GM21786 (cell line): ENCODE measurements at regions not wholly inside any gene's neighbourhood (a gene's known extent, or its start where the extent isn't known, plus 50 kb on each side); places are given as distances from the start of the nearest gene placed in this dataset.
"Not testable (repeated sequence)": the region's sequence is repeated elsewhere in the genome, so short reads cannot be mapped to it uniquely, and the experiment has no call there.

Experiments
- ATAC-seq: cut with Tn5 transposase; IDR thresholded peaks from one replicate; pipeline ENCODE4 v1.9.1; 2021; ENCODE audit not compliant: unreplicated experiment

- ATAC-seq: no peak
Observed at GRCh38 chr7:138214926-138215325, 138.7 kb downstream of the AKR1D1 start.

GRCh38 chr7:138220321-138220720 lies 144.1 kb downstream of the AKR1D1 start:
- ATAC-seq: not testable (repeated sequence)

GRCh38 chr7:138221388-138221787 lies 145.1 kb downstream of the AKR1D1 start:
- ATAC-seq: not testable (repeated sequence)

- ATAC-seq: no peak
Observed at GRCh38 chr7:138223402-138223879, 147.2 kb downstream of the AKR1D1 start.

GRCh38 chr7:138226001-138226476 lies 149.8 kb downstream of the AKR1D1 start:
- ATAC-seq: no peak

GRCh38 chr7:138226745-138227279 lies 150.6 kb downstream of the AKR1D1 start:
- ATAC-seq: no peak

- ATAC-seq: no peak
Observed at GRCh38 chr7:138228119-138228518, 151.9 kb downstream of the AKR1D1 start.

- ATAC-seq: no peak
Observed at GRCh38 chr7:138228769-138229168, 152.5 kb downstream of the AKR1D1 start.

GRCh38 chr7:138233189-138233588 lies 156.9 kb downstream of the AKR1D1 start:
- ATAC-seq: no peak

- no peak for ATAC-seq
Observed at GRCh38 chr7:138235207-138235606, 158.9 kb downstream of the AKR1D1 start.

GRCh38 chr7:138237995-138238394 lies 161.7 kb downstream of the AKR1D1 start:
- ATAC-seq: no peak

- no peak for ATAC-seq
Observed at GRCh38 chr7:138238734-138239659, 162.7 kb downstream of the AKR1D1 start.

- ATAC-seq: no peak
Observed at GRCh38 chr7:138243430-138243829, 167.2 kb downstream of the AKR1D1 start.

GRCh38 chr7:138243836-138244235 lies 167.6 kb downstream of the AKR1D1 start:
- ATAC-seq: no peak

- no peak for ATAC-seq
Observed at GRCh38 chr7:138244606-138245005, 168.3 kb downstream of the AKR1D1 start.

- no peak for ATAC-seq
Observed at GRCh38 chr7:138245216-138245615, 169.0 kb downstream of the AKR1D1 start.

GRCh38 chr7:138245682-138246081 lies 169.4 kb downstream of the AKR1D1 start:
- no peak for ATAC-seq

GRCh38 chr7:138246428-138246827 lies 170.2 kb downstream of the AKR1D1 start:
- ATAC-seq: no peak

GRCh38 chr7:138247081-138247480 lies 170.8 kb downstream of the AKR1D1 start:
- ATAC-seq: no peak

- no peak for ATAC-seq
Observed at GRCh38 chr7:138247568-138248333, 171.5 kb downstream of the AKR1D1 start.

- no peak for ATAC-seq
Observed at GRCh38 chr7:138248609-138249008, 172.3 kb downstream of the AKR1D1 start.
